GM23338 (cell line): ENCODE measurements at regions not wholly inside any gene's neighbourhood (a gene's known extent, or its start where the extent isn't known, plus 50 kb on each side); places are given as distances from the start of the nearest gene placed in this dataset.
A peak's percentile ranks its signal among the peaks of the same experiment; 100 is the strongest.

Experiments used
- ATAC-seq: fragments of 200-7000 bp; cut with Tn5 transposase; 3 replicates; pipeline ENCODE4 v1.9.1; 2020
- DNase-seq: peaks from one replicate; pipeline ENCODE4 v3.0.0-alpha.2; 2015; ENCODE audit warnings: low spot score
- H2AFZ ChIP-seq: fragments of 200-600 bp; sonication (generic); 2 replicates; pipeline ENCODE4 v1.8.0; 2016; ENCODE audit warnings: antibody characterized with exemption, mild to moderate bottlenecking, moderate library complexity
- H3F3A ChIP-seq: fragments of 200-600 bp; sonication (generic); replicated peaks from 2 replicates; pipeline ENCODE4 v1.8.0; 2017; ENCODE audit warnings: antibody characterized with exemption, mixed run types, low read depth
- H3K27ac ChIP-seq: fragments of 200-600 bp; sonication (generic); 2 replicates; pipeline ENCODE4 v1.6.1; 2016; ENCODE audit warnings: low read depth
- H3K27me3 ChIP-seq: fragments of 200-600 bp; sonication (generic); 2 replicates; pipeline ENCODE4 v1.8.0; 2016; ENCODE audit warnings: mild to moderate bottlenecking, mixed run types, moderate library complexity; ENCODE audit not compliant: insufficient read depth
- H3K36me3 ChIP-seq: fragments of 200-600 bp; sonication (generic); 2 replicates; pipeline ENCODE4 v1.8.0; 2016; ENCODE audit warnings: mild to moderate bottlenecking; ENCODE audit not compliant: insufficient read depth
- H3K4me1 ChIP-seq: fragments of 200-600 bp; sonication (generic); 2 replicates; pipeline ENCODE4 v1.8.0; 2016; ENCODE audit warnings: mild to moderate bottlenecking, moderate library complexity; ENCODE audit not compliant: insufficient read depth
- H3K4me2 ChIP-seq: fragments of 200-600 bp; sonication (generic); 2 replicates; pipeline ENCODE4 v1.7.1; 2017; ENCODE audit warnings: mixed run types
- H3K4me3 ChIP-seq: fragments of 200-600 bp; sonication (generic); 2 replicates; pipeline ENCODE4 v1.6.1; 2016; ENCODE audit warnings: mixed run types
- H3K79me2 ChIP-seq: fragments of 200-600 bp; sonication (generic); replicated peaks from 2 replicates; pipeline ENCODE4 v1.8.0; 2017; ENCODE audit warnings: mild to moderate bottlenecking; ENCODE audit not compliant: insufficient read depth
- H3K9me2 ChIP-seq: fragments of 200-600 bp; sonication (generic); 2 replicates; pipeline ENCODE4 v1.8.0; 2017; ENCODE audit not compliant: insufficient read depth
- H4K20me1 ChIP-seq: fragments of 200-600 bp; sonication (generic); replicated peaks from 2 replicates; pipeline ENCODE4 v1.8.0; 2017; ENCODE audit warnings: mild to moderate bottlenecking; ENCODE audit not compliant: insufficient read depth
- H3K27ac Mint-ChIP-seq: 2 replicates; pipeline ENCODE4 v1.8.0; 2020; ENCODE audit warnings: inconsistent platforms, mild to moderate bottlenecking, moderate library complexity, mixed read lengths
- H3K27me3 Mint-ChIP-seq: 3 replicates; pipeline ENCODE4 v1.8.0; 2022; ENCODE audit warnings: low read depth, mild to moderate bottlenecking, moderate library complexity, mixed read lengths, inconsistent platforms; ENCODE audit not compliant: insufficient read depth, poor library complexity
- H3K36me3 Mint-ChIP-seq: 3 replicates; pipeline ENCODE4 v1.8.0; 2021; ENCODE audit warnings: low read depth, mild to moderate bottlenecking, inconsistent platforms, moderate library complexity, mixed read lengths
- H3K4me1 Mint-ChIP-seq: 3 replicates; pipeline ENCODE4 v1.8.0; 2020; ENCODE audit warnings: mild to moderate bottlenecking, inconsistent platforms, mixed read lengths
- H3K4me3 Mint-ChIP-seq: 3 replicates; pipeline ENCODE4 v1.8.0; 2021; ENCODE audit warnings: moderate library complexity, mild to moderate bottlenecking, inconsistent platforms, mixed read lengths
- H3K9me3 Mint-ChIP-seq: 3 replicates; pipeline ENCODE4 v1.8.0; 2020; ENCODE audit warnings: moderate library complexity, mild to moderate bottlenecking, inconsistent platforms, mixed read lengths
- CTCF ChIP-seq, 2 experiments: fragments of 200-600 bp in 1 of 2; sonication (generic) in 1 of 2; conservative IDR thresholded peaks; 2 replicates each; pipeline versions ENCODE4 v1.5.1 to v1.6.1; 2016 to 2017; ENCODE audit warnings: antibody characterized with exemption in 2 of 2, low read depth in 2 of 2, mild to moderate bottlenecking in 2 of 2, moderate library complexity in 1 of 2
- ETS1 ChIP-seq: IDR thresholded peaks from 2 replicates; pipeline ENCODE4 v1.6.1; 2016; ENCODE audit warnings: antibody characterized with exemption
- EZH2 ChIP-seq: fragments of 200-600 bp; sonication (generic); IDR thresholded peaks from one replicate; pipeline ENCODE4 v1.8.0; 2017; ENCODE audit warnings: antibody characterized with exemption, mild to moderate bottlenecking, low read depth; ENCODE audit not compliant: unreplicated experiment
- JUNB ChIP-seq: IDR thresholded peaks from one replicate; pipeline ENCODE4 v1.6.1; 2016; ENCODE audit warnings: antibody characterized with exemption; ENCODE audit not compliant: unreplicated experiment
- POLR2AphosphoS5 ChIP-seq: IDR thresholded peaks from 2 replicates; pipeline ENCODE4 v1.6.1; 2016; ENCODE audit warnings: antibody characterized with exemption, low read depth
- ZNF114 ChIP-seq: fragments of 250-450 bp; sonication (Bioruptor Pico); IDR thresholded peaks from 2 replicates; pipeline ENCODE4 v1.5.0; 2020; ENCODE audit warnings: mild to moderate bottlenecking, moderate library complexity
- ZNF331 ChIP-seq: fragments of 250-450 bp; sonication (Bioruptor Pico); IDR thresholded peaks from 2 replicates; pipeline ENCODE4 v1.5.0; 2020; ENCODE audit warnings: low read depth, mild to moderate bottlenecking, moderate library complexity
- TF ChIP-seq, protein P1 (sequence below): IDR thresholded peaks from one replicate; pipeline ENCODE4 v1.6.1; 2018; ENCODE audit warnings: antibody characterized with exemption; ENCODE audit not compliant: unreplicated experiment

DNA sequence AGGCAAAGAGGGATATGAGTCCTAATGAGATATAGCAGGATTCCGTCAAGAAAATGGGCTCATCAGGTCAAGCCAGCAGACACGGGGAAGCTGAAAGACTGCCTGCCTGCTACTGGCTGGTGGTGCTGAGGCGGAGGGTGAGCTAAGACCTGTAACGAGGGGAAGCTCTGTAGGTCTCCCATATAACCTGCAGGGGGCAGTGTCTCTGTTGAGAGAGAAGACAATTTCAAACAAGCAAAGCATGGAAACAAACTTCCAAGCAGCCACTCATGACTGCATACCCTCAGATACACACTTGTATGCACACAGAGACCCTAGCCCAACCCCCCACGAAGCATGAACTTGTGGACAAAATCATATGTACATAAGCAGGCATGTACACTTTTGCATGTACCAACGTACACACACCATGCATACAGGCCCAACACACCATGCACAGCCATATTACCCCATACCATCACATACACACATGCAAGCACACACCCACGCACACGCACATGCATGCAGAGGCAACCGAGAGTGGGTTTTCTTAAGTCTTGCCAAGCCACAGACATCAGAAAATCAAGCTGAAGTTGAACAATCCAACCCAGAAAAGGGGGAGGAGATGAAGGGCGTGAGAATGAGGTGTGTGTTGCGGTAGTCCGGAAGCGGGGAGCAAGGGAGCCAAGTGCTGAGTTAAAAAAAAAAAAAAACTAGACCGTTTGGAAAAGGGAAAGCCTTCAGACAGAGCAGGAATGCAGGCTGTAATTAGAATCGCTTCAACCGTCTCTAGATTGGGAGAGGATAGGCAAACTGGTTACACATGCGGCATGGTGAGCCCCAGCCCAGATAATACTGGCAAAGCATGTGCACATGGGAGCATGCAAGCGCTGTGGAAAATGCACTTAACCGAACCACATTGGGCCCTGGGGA is 71.0 kb downstream of the PJA1 start:
- Histone ChIP-seq H2AFZ (no peak overlapping the region), H3K4me2 (no peak overlapping the region), H4K20me1 (no peaks in the 10 kb centered on the region), H3K4me1 (no peaks in the 10 kb centered on the region), H3K9me2 (no peaks in the 10 kb centered on the region), H3F3A (no peaks in the 10 kb centered on the region), H3K79me2 (no peaks in the 10 kb centered on the region), H3K27ac (no peak overlapping the region), H3K36me3 (no peaks in the 10 kb centered on the region), H3K4me3 (no peak overlapping the region), H3K27me3 (no peaks in the 10 kb centered on the region)
- Mint-ChIP-seq H3K27ac (no peak overlapping the region), H3K4me1 (peaks cover 2% of the 10 kb centered on the region; the same call in 1 of the 3 replicates), H3K36me3 (no peaks in the 10 kb centered on the region), H3K4me3 (no peak overlapping the region), H3K27me3 (peaks cover 2% of the 10 kb centered on the region), H3K9me3 (no peaks in the 10 kb centered on the region)
- ATAC-seq (peak; percentile 93), DNase-seq (peak; percentile 76)
- TF ChIP-seq ZNF331 (no peak), CTCF (conservative IDR thresholded peaks at IDR 0.05; ENCODE audit: low read depth in 2 of 2) (peak; percentile 47 to 67)

DNA sequence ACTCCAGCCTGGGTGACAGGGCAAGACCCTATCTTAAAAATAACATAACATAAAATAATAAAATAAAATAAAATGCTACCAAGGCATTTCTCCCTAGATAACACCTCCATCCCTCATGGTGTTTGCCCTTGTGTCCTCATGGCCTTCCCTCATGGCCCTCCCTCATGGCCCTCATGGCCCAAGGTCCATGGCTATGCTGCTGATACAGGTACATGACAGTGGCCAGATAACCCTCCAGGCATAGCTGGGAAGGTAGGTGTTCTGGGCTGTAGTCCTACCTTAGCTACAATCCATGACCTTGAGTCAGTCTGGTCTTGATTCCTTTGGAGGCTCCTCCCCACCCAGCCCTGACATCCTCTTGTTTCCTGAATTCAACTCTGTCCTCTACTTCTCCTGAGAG is 75.2 kb downstream of the PJA1 start:
- H3K36me3 Mint-ChIP-seq: no peaks in the 10 kb centered on the region
- H3K27me3 Mint-ChIP-seq: peaks cover 2% of the 10 kb centered on the region
- no peaks in the 10 kb centered on the region for H3K27me3 ChIP-seq
- TF ChIP-seq ZNF114 (CRISPR knock-in tag): no peak
- TF ChIP-seq ETS1: no peak
- no peak for TF ChIP-seq ZNF331
- TF ChIP-seq, protein P1, sequence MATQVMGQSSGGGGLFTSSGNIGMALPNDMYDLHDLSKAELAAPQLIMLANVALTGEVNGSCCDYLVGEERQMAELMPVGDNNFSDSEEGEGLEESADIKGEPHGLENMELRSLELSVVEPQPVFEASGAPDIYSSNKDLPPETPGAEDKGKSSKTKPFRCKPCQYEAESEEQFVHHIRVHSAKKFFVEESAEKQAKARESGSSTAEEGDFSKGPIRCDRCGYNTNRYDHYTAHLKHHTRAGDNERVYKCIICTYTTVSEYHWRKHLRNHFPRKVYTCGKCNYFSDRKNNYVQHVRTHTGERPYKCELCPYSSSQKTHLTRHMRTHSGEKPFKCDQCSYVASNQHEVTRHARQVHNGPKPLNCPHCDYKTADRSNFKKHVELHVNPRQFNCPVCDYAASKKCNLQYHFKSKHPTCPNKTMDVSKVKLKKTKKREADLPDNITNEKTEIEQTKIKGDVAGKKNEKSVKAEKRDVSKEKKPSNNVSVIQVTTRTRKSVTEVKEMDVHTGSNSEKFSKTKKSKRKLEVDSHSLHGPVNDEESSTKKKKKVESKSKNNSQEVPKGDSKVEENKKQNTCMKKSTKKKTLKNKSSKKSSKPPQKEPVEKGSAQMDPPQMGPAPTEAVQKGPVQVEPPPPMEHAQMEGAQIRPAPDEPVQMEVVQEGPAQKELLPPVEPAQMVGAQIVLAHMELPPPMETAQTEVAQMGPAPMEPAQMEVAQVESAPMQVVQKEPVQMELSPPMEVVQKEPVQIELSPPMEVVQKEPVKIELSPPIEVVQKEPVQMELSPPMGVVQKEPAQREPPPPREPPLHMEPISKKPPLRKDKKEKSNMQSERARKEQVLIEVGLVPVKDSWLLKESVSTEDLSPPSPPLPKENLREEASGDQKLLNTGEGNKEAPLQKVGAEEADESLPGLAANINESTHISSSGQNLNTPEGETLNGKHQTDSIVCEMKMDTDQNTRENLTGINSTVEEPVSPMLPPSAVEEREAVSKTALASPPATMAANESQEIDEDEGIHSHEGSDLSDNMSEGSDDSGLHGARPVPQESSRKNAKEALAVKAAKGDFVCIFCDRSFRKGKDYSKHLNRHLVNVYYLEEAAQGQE: no peak
- TF ChIP-seq EZH2: no peak
- TF ChIP-seq POLR2AphosphoS5: no peak
- TF ChIP-seq JUNB: no peak

More for the DNA sequence above, 75.2 kb downstream of the PJA1 start:
- Histone ChIP-seq H3K27ac (no peak overlapping the region), H3K9me2 (no peaks in the 10 kb centered on the region), H3K79me2 (no peaks in the 10 kb centered on the region), H3F3A (no peaks in the 10 kb centered on the region), H4K20me1 (no peaks in the 10 kb centered on the region), H3K4me1 (no peaks in the 10 kb centered on the region), H3K4me2 (no peak overlapping the region), H3K4me3 (no peak overlapping the region), H3K36me3 (no peaks in the 10 kb centered on the region), H2AFZ (no peak overlapping the region)
- Mint-ChIP-seq H3K4me1 (peaks cover 2% of the 10 kb centered on the region; the same call in 2 of the 3 replicates), H3K27ac (no peak overlapping the region; the same call in 1 of the 2 replicates), H3K4me3 (no peak overlapping the region), H3K9me3 (no peaks in the 10 kb centered on the region)
- DNase-seq (no peak), ATAC-seq (no peak)
